ENCODE measurements at regions not wholly inside any gene's neighbourhood (a gene's known extent, or its start where the extent isn't known, plus 50 kb on each side); places are given as distances from the start of the nearest gene placed in this dataset.
A peak's percentile ranks its signal among the peaks of the same experiment; 100 is the strongest.

- DNase-seq: peak; percentile 38
Observed at GRCh38 chr22:46054091-46055073, 77.4 kb upstream of the WNT7B start.

GRCh38 chr22:46055181-46055875, 78.4 kb upstream of the WNT7B start:
- no peak for DNase-seq

GRCh38 chr22:46055911-46056545, 79.1 kb upstream of the WNT7B start:
- DNase-seq: no peak

GRCh38 chr22:46056546-46057245, 79.7 kb upstream of the WNT7B start:
- no peak for DNase-seq

DNA sequence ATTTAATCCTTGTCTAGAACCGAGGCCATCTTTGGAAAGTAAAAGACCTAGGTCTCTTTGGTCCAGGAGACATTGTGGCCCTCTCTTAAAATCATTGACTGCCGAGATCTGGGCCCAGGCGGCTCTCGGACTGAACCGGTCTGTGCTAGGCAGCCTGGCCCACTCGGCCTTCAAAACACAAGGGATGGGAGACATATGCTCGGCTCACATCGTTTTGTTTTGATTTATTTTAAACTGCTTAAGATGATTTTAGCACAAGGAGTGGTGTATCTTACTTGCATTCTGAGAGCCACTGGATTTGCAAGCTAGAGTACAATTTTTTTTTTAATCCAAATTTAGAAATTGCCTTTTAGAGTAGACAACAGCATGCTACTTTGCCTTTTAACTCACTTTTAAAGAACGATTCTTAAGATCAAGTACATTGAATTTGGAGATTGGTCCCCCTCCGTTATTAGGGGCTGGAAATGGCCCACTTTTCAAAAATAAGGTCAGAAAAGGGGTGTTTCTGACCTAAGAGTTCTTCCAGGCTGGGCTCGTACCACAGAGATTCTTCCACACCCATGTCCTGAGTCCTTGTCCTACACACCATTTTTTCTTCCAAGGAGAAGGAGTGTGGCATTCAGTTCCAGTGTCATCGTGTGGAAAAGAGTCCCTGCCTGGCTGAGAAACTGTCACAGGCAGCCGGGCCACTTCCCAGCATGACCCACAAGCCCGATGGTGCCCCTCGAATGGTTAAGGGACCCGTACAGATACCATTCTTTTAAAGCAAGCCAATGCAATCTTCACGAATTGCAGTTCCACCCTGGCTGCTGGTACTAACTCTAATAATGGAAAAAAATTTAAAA, 80.5 kb upstream of the WNT7B start:
- no peak for DNase-seq

GRCh38 chr22:46058091-46058420, 81.1 kb upstream of the WNT7B start:
- no peak for DNase-seq

DNA sequence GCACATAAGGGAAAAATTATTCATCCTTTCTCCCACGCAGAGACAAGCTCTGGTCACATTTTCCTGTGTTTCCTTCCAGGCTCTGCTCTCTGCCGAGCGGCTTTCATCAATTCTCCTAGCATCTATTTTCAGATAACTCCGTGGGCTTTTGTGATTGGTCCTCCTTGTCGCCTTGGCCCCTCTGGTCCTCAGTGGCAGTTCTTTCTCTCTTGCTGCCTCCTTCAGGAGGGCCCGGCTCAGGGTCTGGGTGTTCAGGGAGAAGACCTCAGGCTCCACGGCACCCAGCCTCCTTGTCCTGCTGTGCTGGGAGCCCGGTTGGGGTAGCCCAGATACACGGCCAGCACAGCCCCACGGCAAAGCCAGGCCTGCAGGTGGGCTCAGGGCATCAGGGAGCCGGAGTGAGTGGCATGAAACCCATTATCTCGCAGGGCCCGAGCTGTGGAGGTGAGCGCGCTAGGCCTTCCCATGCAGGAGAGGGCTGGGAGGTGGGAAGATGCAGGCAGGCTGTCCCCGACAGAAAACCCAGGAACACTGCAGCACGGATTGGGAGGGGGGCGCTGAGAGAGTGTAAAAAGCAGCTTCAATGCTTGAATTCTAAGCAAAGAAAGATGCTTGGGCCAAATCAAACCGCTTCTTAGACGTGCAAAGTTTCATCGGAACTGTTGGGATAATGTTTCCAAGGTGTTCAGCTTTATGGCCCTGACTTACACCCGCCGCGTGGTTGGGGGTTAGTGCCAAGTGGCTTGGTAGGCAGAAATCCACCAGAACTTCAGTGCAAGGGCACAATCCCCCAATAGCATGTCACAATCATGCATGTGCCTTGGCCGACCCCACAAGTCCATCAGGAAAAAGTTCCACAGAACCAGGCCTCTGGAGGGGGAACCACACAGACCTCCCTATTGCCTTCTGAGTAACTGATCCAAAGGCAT, 81.9 kb upstream of the WNT7B start:
- DNase-seq: no peak

DNA sequence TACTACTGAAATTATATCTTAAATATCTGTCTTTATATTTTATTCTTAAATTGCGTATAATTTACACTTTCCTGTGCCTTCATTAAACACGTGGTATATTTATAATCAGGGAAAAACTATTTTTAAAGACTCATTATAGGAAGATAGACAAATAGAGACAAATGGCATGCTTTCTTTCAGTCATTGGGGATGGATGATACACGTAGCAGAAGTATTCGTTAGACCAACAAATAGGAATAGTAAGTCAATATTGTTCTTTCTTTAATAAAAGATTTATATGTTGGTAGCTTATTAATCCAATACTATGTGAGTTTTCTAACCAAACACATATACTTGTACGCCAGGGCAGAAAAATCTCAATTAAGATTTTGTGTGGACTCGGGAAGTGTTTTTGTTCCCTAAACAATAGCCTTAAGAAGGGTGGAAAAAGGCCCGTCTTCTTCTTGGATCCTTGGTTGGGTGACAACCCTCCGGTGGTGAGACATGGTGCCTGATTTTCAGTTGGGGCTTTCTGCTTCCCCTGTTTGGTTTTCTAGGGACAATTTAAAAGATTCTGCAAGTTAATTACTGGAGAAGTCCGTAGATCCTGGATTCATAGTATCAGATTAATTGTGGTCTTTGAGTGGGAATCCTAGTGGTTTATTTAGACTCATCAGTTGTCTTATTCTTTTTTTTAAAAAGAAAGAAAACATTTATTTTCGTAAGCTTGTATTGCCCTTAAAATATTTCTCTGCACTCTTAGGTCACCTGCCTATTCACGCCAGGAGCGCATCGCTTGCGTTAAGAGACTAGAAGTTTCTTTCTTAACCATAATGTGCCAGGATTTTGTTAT, 83.5 kb upstream of the WNT7B start:
- DNase-seq: no peak

DNA sequence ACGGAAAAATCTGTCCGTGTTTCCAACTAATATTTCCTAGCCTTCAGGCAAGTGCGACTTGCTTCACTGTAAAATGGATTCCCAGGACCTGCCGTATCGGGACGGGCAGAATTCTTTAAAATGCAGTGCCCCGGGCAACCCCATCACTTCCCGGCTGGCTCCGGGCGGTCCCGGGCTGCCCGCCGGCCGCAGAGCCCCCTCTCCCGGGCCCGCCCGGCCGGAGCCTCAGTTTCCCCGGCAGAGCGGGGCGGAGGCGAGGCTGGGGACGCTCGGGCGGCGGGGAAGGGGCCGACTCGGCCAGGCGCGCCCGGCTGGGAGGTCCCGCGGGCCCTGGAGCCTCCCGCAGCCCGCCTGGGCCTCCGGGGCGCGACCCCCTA, 84.2 kb upstream of the WNT7B start:
- DNase-seq: no peak

DNA sequence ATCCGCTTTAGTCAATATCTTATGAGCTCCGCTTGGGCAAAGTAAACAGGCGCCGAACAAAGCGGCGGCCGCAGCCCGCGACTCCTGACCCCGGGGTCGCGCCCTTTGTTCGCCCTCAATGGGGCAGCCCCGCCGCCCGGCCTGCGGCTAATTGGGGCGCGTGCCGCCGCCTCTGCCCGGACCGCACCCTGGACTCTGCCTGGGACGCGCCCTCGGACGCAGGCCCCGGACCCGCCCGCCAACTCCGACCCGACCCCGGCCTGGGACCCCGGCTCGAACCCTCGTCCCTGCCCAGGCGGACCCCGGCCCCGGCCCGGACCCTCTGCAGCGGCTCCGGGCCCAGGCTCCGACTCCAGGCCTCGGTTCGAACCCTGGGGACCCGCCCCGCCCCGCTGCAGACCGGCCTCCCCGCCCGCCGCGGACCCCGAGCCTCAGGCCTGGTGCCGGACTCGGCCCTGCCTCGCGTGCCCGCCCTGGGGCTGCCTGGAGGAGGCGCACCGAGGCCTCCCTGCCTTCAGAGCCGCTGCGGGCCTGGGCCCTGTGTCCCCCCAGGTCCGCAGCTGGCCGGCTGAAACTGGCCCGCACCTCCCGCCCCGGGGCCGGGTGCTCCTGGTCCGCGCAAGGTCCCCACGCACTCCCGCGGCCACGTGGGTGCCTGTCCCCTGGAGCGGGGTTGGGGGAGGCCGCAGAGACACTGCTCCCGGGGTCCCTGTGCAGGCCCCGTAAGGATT, 84.7 kb upstream of the WNT7B start:
- DNase-seq: no peak

DNA sequence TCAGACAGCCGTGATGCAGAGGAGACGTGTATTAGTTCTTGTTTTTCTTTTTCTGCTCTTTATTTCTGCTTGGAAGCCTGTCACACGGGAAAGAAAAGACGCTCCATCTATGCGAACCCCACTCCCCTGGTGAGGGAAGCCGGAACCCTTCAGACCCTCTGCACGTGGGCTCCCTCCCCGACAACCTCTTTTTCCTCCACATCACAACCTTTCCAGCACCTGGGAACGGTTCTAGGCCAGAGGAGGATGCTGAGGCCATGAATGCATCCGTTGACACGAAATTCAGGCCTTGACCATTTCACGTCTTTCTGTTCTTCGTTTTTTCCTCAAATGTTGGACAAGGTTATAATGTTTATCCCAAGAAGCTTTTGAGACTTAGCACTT, 85.3 kb upstream of the WNT7B start:
- no peak for DNase-seq

- no peak for DNase-seq
Observed at GRCh38 chr22:46062971-46063631, 86.1 kb upstream of the WNT7B start.

- no peak for DNase-seq
Observed at GRCh38 chr22:46063846-46064227, 86.5 kb upstream of the PPARA start.

GRCh38 chr22:46064228-46064965, 85.9 kb upstream of the PPARA start:
- no peak for DNase-seq

- no peak for DNase-seq
Observed at GRCh38 chr22:46064966-46065666, 85.2 kb upstream of the PPARA start.

DNA sequence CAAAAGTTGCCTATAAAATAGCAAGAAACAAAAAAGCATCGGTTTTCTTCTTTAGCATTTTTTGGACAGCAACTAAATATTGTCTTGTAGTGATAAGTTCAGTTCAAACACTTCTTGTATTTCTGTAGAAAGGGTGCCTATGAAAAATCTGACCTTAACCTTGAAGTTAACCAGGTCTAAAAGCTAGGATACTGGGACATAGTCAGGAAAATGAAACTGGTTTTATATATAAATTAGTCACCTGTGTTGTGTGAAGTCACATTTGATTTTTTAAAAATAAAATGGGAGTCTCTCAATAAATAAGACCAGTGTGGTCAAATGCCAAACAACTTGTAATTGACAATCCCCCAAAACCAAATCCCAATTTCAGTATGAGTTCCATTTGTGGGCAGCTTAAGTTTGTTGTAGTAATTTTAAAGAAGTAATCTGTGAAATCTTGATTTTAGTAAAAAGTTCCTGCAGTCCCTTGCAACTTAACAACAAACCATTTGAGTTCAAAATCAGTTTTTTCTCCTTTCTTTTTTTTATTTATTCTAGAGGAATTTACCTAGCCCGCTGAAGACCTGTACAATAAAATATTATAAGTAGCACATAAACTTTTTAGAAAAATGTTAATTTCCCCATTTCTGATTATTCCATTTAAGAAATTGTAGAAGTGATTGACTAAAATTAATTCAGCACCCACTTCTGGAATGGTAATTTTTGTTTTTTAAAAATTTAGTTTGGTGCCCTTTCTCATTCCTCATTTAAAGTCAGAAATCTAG, 84.5 kb upstream of the PPARA start:
- DNase-seq: no peak

- DNase-seq: no peak
Observed at GRCh38 chr22:46066691-46067090, 83.6 kb upstream of the PPARA start.

Data from NCI-H146 (cell line).